ENCODE measurements at regions not wholly inside any gene's neighbourhood (a gene's known extent, or its start where the extent isn't known, plus 50 kb on each side); places are given as distances from the start of the nearest gene placed in this dataset.

DNA sequence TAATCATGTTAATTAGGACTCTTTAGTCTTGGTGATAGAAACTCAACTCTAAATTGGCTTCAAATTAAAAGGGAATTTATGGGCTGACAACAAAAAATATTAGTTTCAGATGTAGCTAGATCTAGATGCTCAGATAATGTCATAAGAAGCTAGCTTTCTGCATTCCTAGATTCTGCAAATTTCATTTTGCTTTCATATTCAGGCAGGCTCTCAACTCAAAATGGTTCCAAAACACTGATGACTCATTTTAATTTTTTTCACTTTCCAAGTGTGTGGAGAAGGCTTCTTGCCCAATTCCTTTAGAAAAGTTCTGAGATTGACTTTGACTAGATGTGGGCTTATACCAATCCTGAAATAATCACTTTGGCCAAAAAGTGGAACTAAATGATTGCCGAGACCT, 236.7 kb upstream of the GOT2 start:
- intact Hi-C loops (cut with DNase I; ENCODE audit: low total_unique reads) = no loop called here
- TF ChIP-seq CTCF (IDR thresholded peaks at IDR 0.05) (no peak), POLR2A (IDR thresholded peaks at IDR 0.05) (no peak)
- H3K4me3 ChIP-seq (ENCODE audit: low read depth, poor library complexity, severe bottlenecking) = no peak overlapping the region
- WGBS, 2 donors = 51 to 52% methylated on average over 1 of the region's 1 CpG
- no peak for DNase-seq (ENCODE audit: low spot score in 2 of 2)

- TF ChIP-seq CTCF (IDR thresholded peaks at IDR 0.05) (no peak), POLR2A (IDR thresholded peaks at IDR 0.05) (no peak)
- no peak overlapping the region for H3K4me3 ChIP-seq (ENCODE audit: low read depth, poor library complexity, severe bottlenecking)
- no peak for DNase-seq (ENCODE audit: low spot score in 2 of 2)
- intact Hi-C loops (cut with DNase I; ENCODE audit: low total_unique reads) = no loop called here
- WGBS, 2 donors = 70 to 90% methylated on average over 3 of the region's 3 CpGs
Observed at GRCh38 chr16:58963479-58963878, 229.4 kb upstream of the GOT2 start.

DNA sequence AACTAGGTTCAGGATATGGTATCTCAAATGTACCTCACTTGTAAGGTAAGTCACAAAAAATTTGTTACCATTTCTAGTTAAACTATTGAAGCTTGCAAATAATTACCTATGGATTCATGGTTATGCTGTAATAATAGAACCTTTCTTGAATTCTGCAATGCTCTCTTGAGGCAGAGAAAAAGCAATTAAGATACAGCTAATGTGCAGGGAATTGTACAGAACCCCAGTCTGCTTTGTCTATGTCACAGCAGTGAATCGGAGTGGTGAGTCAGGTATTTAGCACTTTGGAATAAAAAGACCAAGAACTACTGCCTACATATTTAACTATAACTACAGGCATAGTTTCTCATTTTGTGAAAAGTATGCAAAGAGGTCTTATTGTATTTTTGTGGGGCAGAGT, 228.7 kb upstream of the GOT2 start:
- WGBS, 2 donors = 91 to 94% methylated on average over 1 of the region's 1 CpG
- intact Hi-C loops (cut with DNase I; ENCODE audit: low total_unique reads) = no loop called here
- no peak overlapping the region for H3K4me3 ChIP-seq (ENCODE audit: low read depth, poor library complexity, severe bottlenecking)
- no peak for DNase-seq (ENCODE audit: low spot score in 2 of 2)
- TF ChIP-seq CTCF (IDR thresholded peaks at IDR 0.05) = no peak
- TF ChIP-seq POLR2A (IDR thresholded peaks at IDR 0.05) = no peak

DNA sequence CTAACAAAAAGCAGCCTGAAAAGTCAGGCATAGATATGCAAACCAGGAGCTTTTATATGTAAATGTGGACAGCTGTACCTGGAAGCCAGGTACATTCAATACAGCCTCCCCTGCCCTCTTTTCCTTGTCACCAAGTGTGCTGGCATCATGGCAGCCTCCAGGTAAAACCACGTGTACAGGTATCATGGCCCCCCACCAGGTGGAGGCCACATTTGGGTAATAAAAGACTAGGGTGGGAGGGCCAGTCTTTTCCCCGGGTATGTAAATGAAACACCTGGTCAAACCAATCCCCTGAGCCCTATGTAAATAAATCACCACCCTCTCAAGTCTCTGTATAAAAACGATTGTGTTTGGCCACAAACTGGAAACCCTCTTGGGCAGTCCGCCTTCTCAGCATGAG, 226.4 kb upstream of the GOT2 start:
- no peak for DNase-seq (ENCODE audit: low spot score in 2 of 2)
- no peak overlapping the region for H3K4me3 ChIP-seq (ENCODE audit: low read depth, poor library complexity, severe bottlenecking)
- TF ChIP-seq CTCF (IDR thresholded peaks at IDR 0.05) = no peak
- no peak for TF ChIP-seq POLR2A (IDR thresholded peaks at IDR 0.05)
- intact Hi-C loops (cut with DNase I; ENCODE audit: low total_unique reads) = no loop called here
- WGBS, 2 donors = 57 to 72% methylated on average over 4 of the region's 4 CpGs

GRCh38 chr16:58960034-58960433, 225.9 kb upstream of the GOT2 start:
- no peak overlapping the region for H3K4me3 ChIP-seq (ENCODE audit: low read depth, poor library complexity, severe bottlenecking)
- intact Hi-C loops (cut with DNase I; ENCODE audit: low total_unique reads) = no loop called here
- 91 to 92% methylated on average over 1 of the region's 1 CpG for WGBS, 2 donors
- no peak for DNase-seq (ENCODE audit: low spot score in 2 of 2)
- TF ChIP-seq CTCF (IDR thresholded peaks at IDR 0.05) (no peak), POLR2A (IDR thresholded peaks at IDR 0.05) (no peak)

DNA sequence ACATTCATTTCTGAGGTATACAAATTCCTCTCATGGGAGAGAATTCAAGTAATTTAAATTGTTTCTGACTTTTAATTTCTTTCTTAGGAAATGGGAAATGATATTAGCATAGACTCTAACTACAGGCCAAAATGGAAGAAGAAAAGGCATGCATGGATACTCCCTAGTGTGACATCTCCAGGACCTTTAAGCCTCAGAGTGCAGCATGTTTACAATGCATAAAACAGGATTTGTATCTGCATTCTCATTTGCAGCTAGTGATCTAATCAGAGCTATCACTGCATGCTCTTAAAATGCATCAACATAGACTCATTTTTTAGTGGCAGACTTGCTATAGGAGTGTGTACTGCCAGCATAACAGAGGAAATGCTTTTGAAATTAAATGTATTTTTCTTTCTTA, 224.6 kb upstream of the GOT2 start:
- TF ChIP-seq CTCF (IDR thresholded peaks at IDR 0.05) = no peak
- no peak for TF ChIP-seq POLR2A (IDR thresholded peaks at IDR 0.05)
- DNase-seq (ENCODE audit: low spot score in 2 of 2) = no peak
- intact Hi-C loops (cut with DNase I; ENCODE audit: low total_unique reads) = no loop called here

More for the DNA sequence above, 224.6 kb upstream of the GOT2 start:
- no peak overlapping the region for H3K4me3 ChIP-seq (ENCODE audit: low read depth, poor library complexity, severe bottlenecking)

All from lower leg skin (tissue), 4 donors.